Activated CD4-positive, alpha-beta memory T cell treated with anti-CD3 and anti-CD28 coated beads for 36 hours (primary cell): ENCODE measurements at regions not wholly inside any gene's neighbourhood (a gene's known extent, or its start where the extent isn't known, plus 50 kb on each side); places are given as distances from the start of the nearest gene placed in this dataset.
"Not testable (repeated sequence)": the region's sequence is repeated elsewhere in the genome, so short reads cannot be mapped to it uniquely, and the experiment has no call there.

Experiments used
- CTCF ChIA-PET: fragments of 350-600 bp; sonication (Branson Sonifier 250); formaldehyde crosslinking; loops from one replicate; lab custom pipeline; 2021; ENCODE audit warnings: antibody characterized with exemption, inconsistent platforms; lab: Charles Lee
- POLR2A ChIA-PET: fragments of 350-600 bp; sonication (Branson Sonifier 250); formaldehyde crosslinking; loops from one replicate; lab custom pipeline; 2021; ENCODE audit warnings: antibody characterized with exemption; lab: Charles Lee
- DNase-seq: peaks from one replicate; pipeline ENCODE4 v3.0.0-alpha.2; 2020
- H3K27ac Mint-ChIP-seq: one replicate; pipeline ENCODE4 v1.8.0; 2021; ENCODE audit warnings: mixed read lengths
- H3K27me3 Mint-ChIP-seq: one replicate; pipeline ENCODE4 v1.8.0; 2021; ENCODE audit warnings: mixed read lengths
- H3K36me3 Mint-ChIP-seq: one replicate; pipeline ENCODE4 v1.8.0; 2021; ENCODE audit warnings: mixed read lengths
- H3K4me1 Mint-ChIP-seq: one replicate; pipeline ENCODE4 v1.8.0; 2021; ENCODE audit warnings: low read depth, mixed read lengths
- H3K4me3 Mint-ChIP-seq: one replicate; pipeline ENCODE4 v1.8.0; 2021; ENCODE audit warnings: mild to moderate bottlenecking, mixed read lengths
- H3K9me3 Mint-ChIP-seq: one replicate; pipeline ENCODE4 v1.8.0; 2021; ENCODE audit warnings: mixed read lengths
- intact Hi-C: fragments of 100-400 bp; cut with micrococcal nuclease; formaldehyde crosslinking; loops from one replicate; pipeline ENCODE4 v1.15.1; 2023

- Mint-ChIP-seq H3K4me1 (no peaks in the 10 kb centered on the region), H3K27me3 (no peaks in the 10 kb centered on the region), H3K36me3 (no peaks in the 10 kb centered on the region), H3K9me3 (peaks cover 18% of the 10 kb centered on the region), H3K27ac (no peak overlapping the region), H3K4me3 (no peak overlapping the region)
- ChIA-PET CTCF (no interaction called here), POLR2A (no interaction called here)
- no peak for DNase-seq
- intact Hi-C loops = no loop called here
Measured at GRCh38 chr18:44342946-44343345, 337.7 kb upstream of the SETBP1 start.

DNA sequence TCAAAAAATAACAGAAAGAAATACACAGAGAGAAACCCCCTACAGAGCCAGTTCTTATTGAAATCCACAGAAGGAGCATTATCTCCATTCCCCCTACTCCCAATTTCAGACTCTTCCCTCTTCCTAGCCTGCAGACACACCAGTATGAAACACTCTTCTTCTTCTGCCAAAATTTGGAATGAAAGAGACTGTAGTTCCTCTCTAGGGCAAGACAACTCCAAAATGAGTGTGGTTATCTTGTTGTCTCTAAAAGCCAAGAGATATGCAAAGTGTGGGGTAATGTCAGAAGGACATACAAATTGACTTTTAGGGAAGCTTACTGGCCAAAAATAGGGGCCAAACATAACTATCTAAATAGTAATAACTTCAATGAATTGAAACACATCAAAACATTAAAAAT lies 337.1 kb upstream of the SETBP1 start:
- H3K4me1 Mint-ChIP-seq = no peaks in the 10 kb centered on the region
- peaks cover 12% of the 10 kb centered on the region for H3K9me3 Mint-ChIP-seq
- no peak for DNase-seq
- H3K36me3 Mint-ChIP-seq = no peaks in the 10 kb centered on the region
- H3K27ac Mint-ChIP-seq = no peak overlapping the region
- no peaks in the 10 kb centered on the region for H3K27me3 Mint-ChIP-seq
- no peak overlapping the region for H3K4me3 Mint-ChIP-seq
- intact Hi-C loops = no loop called here
- CTCF ChIA-PET = no interaction called here
- POLR2A ChIA-PET = no interaction called here

DNA sequence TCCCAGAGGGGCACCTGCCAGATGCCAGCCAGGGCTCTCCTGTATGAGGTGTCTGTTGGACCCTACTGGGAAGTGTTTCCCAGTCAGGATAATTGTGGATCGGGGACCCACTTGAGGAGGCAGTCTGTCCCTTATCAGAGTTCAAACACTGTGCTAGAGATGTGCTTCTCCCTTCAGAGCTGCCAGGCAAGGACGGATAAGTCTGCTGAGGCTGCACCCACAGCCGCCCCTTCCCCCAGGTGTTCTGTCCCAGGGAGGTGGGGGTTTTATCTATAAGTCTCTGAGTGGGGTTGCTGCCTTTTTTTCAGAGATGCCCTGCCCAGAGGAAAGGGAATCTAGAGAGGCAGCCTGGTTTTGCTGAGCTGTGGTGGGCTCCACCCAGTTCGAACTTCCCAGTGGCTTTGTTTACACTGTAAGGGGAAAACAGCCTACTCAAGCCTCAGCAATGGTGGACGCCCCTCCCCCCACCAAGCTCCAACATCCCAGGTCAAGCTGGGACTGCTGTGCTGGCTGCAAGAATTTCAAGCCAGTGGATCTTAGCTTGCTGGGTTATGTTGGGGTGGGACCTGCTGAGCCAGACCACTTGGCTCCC lies 324.0 kb upstream of the SETBP1 start:
- Mint-ChIP-seq H3K27ac (no peak overlapping the region), H3K27me3 (no peaks in the 10 kb centered on the region), H3K4me1 (no peaks in the 10 kb centered on the region), H3K36me3 (no peaks in the 10 kb centered on the region), H3K4me3 (no peak overlapping the region), H3K9me3 (peaks cover 7% of the 10 kb centered on the region)
- ChIA-PET POLR2A (interaction anchor here (0.6 kb wide), 1 partner anchor 401 kb away, joined by 4 read pairs; no protein-coding TSS in a partner anchor), CTCF (no interaction called here)
- DNase-seq = no peak
- intact Hi-C loops = loop anchor here (5.0 kb wide), 1 partner anchor 841 kb away; no protein-coding TSS in a partner anchor

GRCh38 chr18:44358402-44358801 lies 322.3 kb upstream of the SETBP1 start:
- H3K36me3 Mint-ChIP-seq = no peaks in the 10 kb centered on the region
- H3K4me1 Mint-ChIP-seq = no peaks in the 10 kb centered on the region
- POLR2A ChIA-PET = no interaction called here

DNA sequence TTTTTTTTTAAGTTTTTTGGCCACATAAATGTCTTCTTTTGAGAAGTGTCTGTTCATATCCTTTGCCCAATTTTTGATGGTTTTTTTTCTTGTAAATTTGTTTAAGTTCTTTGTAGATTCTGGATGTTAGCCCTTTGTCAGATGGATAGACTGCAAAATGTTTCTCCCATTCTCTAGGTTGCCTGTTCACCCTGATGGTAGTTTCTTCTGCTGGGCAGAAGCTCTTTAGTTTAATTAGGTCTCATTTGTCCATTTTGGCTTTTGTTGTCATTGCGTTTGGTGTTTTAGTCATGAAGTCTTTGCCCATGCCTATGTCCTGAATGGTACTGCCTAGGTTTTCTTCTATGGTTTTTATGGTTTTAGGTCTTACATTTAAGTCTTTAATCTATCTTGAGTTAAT lies 320.9 kb upstream of the SETBP1 start:
- intact Hi-C loops = loop anchor here (5.0 kb wide), 2 partner anchors 188 to 838 kb away; no protein-coding TSS in a partner anchor
- H3K36me3 Mint-ChIP-seq, POLR2A ChIA-PET, H3K27ac Mint-ChIP-seq, DNase-seq, H3K4me1 Mint-ChIP-seq, CTCF ChIA-PET, H3K9me3 Mint-ChIP-seq, H3K4me3 Mint-ChIP-seq, H3K27me3 Mint-ChIP-seq: not testable (repeated sequence)

More at GRCh38 chr18:44358402-44358801, 322.3 kb upstream of the SETBP1 start:
- no peak for DNase-seq
- no peaks in the 10 kb centered on the region for H3K27me3 Mint-ChIP-seq
- peaks cover 6% of the 10 kb centered on the region for H3K9me3 Mint-ChIP-seq
- no peak overlapping the region for H3K4me3 Mint-ChIP-seq
- no peak overlapping the region for H3K27ac Mint-ChIP-seq
- CTCF ChIA-PET = interaction anchor here (1.1 kb wide), 1 partner anchor 184 kb away, joined by 3 read pairs; no protein-coding TSS in a partner anchor
- intact Hi-C loops = loop anchor here (5.0 kb wide), 1 partner anchor 839 kb away; no protein-coding TSS in a partner anchor

DNA sequence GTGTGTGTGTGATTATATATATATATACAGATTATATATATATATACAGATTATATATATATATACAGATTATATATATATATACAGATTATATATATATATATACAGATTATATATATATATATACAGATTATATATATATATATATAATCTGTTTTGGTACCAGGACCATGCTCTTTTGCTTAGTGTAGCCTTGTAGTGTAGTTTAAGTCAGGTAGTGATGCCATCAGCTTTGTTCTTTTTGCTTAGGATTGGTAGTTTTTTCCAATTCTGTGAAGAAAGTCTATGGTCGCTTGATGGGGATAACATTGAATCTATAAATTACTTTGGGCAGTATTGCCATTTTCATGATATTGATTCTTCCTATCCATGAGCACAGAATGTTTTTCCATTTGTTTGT lies 318.5 kb upstream of the SETBP1 start:
- H3K4me1 Mint-ChIP-seq, POLR2A ChIA-PET, H3K9me3 Mint-ChIP-seq, H3K27ac Mint-ChIP-seq, H3K27me3 Mint-ChIP-seq, CTCF ChIA-PET, DNase-seq, H3K4me3 Mint-ChIP-seq, H3K36me3 Mint-ChIP-seq: not testable (repeated sequence)
- intact Hi-C loops = loop anchor here (5.0 kb wide), 1 partner anchor 185 kb away; no protein-coding TSS in a partner anchor

DNA sequence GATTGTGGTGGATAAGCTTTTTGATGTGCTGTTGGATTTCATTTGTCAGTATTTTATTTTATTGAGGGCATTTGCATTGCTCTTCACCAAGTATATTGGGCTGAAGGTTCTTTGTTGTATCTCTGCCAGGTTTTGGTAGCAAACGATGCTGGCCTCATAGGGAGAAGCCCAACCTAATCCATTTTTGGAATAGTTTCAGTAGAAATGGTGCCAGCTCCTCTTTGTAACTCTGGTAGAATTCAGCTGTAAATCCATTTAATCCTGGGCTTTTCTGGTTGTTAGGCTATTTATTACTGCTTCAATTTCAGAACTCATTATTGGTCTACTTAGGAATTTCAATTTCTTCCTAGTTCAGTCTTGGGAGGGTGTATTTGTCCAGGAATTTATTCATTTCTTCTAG lies 309.8 kb upstream of the SETBP1 start:
- no peak for DNase-seq
- POLR2A ChIA-PET = no interaction called here
- Mint-ChIP-seq H3K4me3 (no peak overlapping the region), H3K9me3 (peaks cover 17% of the 10 kb centered on the region), H3K27me3 (no peaks in the 10 kb centered on the region), H3K4me1 (no peaks in the 10 kb centered on the region), H3K27ac (no peak overlapping the region), H3K36me3 (peaks cover 2% of the 10 kb centered on the region)
- intact Hi-C loops = no loop called here
- CTCF ChIA-PET = no interaction called here

GRCh38 chr18:44374966-44375365 lies 305.7 kb upstream of the SETBP1 start:
- peaks cover 2% of the 10 kb centered on the region for H3K36me3 Mint-ChIP-seq

GRCh38 chr18:44386401-44386800 lies 294.3 kb upstream of the SETBP1 start:
- POLR2A ChIA-PET = no interaction called here
- intact Hi-C loops = no loop called here
- no peak overlapping the region for H3K27ac Mint-ChIP-seq

More at GRCh38 chr18:44374966-44375365, 305.7 kb upstream of the SETBP1 start:
- intact Hi-C loops = no loop called here
- no peaks in the 10 kb centered on the region for H3K27me3 Mint-ChIP-seq
- no peaks in the 10 kb centered on the region for H3K4me1 Mint-ChIP-seq
- DNase-seq = no peak
- peaks cover 11% of the 10 kb centered on the region for H3K9me3 Mint-ChIP-seq
- ChIA-PET POLR2A (no interaction called here), CTCF (no interaction called here)
- no peak overlapping the region for H3K27ac Mint-ChIP-seq
- H3K4me3 Mint-ChIP-seq = no peak overlapping the region

GRCh38 chr18:44388329-44388728 lies 292.4 kb upstream of the SETBP1 start:
- Mint-ChIP-seq H3K4me1 (no peaks in the 10 kb centered on the region), H3K9me3 (peaks cover 2% of the 10 kb centered on the region), H3K27ac (no peak overlapping the region), H3K27me3 (no peaks in the 10 kb centered on the region), H3K36me3 (no peaks in the 10 kb centered on the region), H3K4me3 (no peak overlapping the region)
- intact Hi-C loops = no loop called here
- POLR2A ChIA-PET = no interaction called here
- DNase-seq = no peak
- CTCF ChIA-PET = no interaction called here

More at GRCh38 chr18:44386401-44386800, 294.3 kb upstream of the SETBP1 start:
- H3K36me3 Mint-ChIP-seq = no peaks in the 10 kb centered on the region
- no peak for DNase-seq
- H3K27me3 Mint-ChIP-seq = no peaks in the 10 kb centered on the region
- H3K4me1 Mint-ChIP-seq = no peaks in the 10 kb centered on the region
- H3K9me3 Mint-ChIP-seq = peaks cover 2% of the 10 kb centered on the region
- no peak overlapping the region for H3K4me3 Mint-ChIP-seq
- CTCF ChIA-PET = no interaction called here

- POLR2A ChIA-PET = no interaction called here
- intact Hi-C loops = no loop called here
- no peaks in the 10 kb centered on the region for H3K36me3 Mint-ChIP-seq
- peaks cover 4% of the 10 kb centered on the region for H3K9me3 Mint-ChIP-seq
- H3K27me3 Mint-ChIP-seq = no peaks in the 10 kb centered on the region
- no peak overlapping the region for H3K4me3 Mint-ChIP-seq
- no peak overlapping the region for H3K27ac Mint-ChIP-seq
- no peaks in the 10 kb centered on the region for H3K4me1 Mint-ChIP-seq
- CTCF ChIA-PET = no interaction called here
- no peak for DNase-seq
Measured at GRCh38 chr18:44392933-44393332, 287.8 kb upstream of the SETBP1 start.

DNA sequence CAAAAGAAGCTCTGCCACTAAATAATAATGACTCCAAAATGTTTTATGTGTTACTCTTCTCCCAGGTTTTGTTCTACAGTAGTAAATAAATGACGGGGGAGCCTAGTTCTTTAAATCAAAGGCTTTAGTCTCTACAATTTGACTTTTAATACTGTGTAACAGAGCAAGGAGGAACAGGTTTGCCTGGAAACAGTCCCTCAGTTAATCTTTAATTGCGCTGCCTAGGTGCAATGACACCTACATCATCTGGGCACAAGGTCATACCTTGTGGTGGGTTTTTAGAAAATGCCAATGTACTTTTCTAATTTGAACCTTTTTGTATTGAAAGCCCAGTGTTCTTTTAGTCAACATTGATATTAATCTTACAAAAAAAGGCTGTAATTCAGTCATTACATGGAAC lies 287.3 kb upstream of the SETBP1 start:
- Mint-ChIP-seq H3K27ac (no peak overlapping the region), H3K36me3 (no peaks in the 10 kb centered on the region), H3K4me1 (no peaks in the 10 kb centered on the region), H3K27me3 (no peaks in the 10 kb centered on the region), H3K4me3 (no peak overlapping the region), H3K9me3 (peaks cover 4% of the 10 kb centered on the region)
- ChIA-PET POLR2A (no interaction called here), CTCF (no interaction called here)
- intact Hi-C loops = no loop called here
- DNase-seq = no peak

DNA sequence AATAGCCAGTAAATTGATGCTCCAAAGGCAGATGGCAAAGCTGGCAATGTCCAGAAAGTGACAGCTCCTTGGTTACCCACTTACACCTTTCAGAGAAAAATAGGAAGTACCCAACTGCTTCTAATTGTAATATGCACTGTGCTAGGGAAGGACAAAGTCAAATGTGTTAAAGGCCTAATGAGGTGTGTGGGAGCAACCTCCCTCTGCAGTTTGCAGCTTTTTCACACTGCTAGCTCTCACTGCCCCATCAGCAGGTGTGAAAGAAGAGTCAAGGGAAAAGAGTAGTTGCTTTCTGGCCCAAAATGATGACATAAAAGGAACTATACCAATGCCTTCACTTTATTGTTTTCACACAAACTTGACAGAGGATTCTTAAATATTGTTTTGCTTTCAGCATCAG lies 284.1 kb upstream of the SETBP1 start:
- Mint-ChIP-seq H3K36me3 (no peaks in the 10 kb centered on the region), H3K27me3 (no peaks in the 10 kb centered on the region), H3K9me3 (peaks cover 4% of the 10 kb centered on the region), H3K27ac (no peak overlapping the region), H3K4me1 (no peaks in the 10 kb centered on the region), H3K4me3 (no peak overlapping the region)
- no peak for DNase-seq
- intact Hi-C loops = no loop called here
- POLR2A ChIA-PET = no interaction called here
- CTCF ChIA-PET = no interaction called here
